ENCODE measurements at regions not wholly inside any gene's neighbourhood (a gene's known extent, or its start where the extent isn't known, plus 50 kb on each side); places are given as distances from the start of the nearest gene placed in this dataset.

- Histone ChIP-seq H3K4me1 (ENCODE audit: control insufficient read depth, extremely low read depth, insufficient read depth, low read length) (no peaks in the 10 kb centered on the region), H3K36me3 (ENCODE audit: control insufficient read depth in 2 of 2, extremely low read depth in 1 of 2, insufficient read depth in 2 of 2, low read length in 2 of 2) (no peaks in the 10 kb centered on the region), H3K9ac (replicated peaks; ENCODE audit: extremely low read depth, insufficient read depth, low read length) (no peak overlapping the region), H3K27me3 (ENCODE audit: control insufficient read depth in 2 of 2, insufficient read depth in 2 of 2, low read length in 2 of 2) (no peaks in the 10 kb centered on the region), H3K9me3 (replicated peaks; ENCODE audit: control insufficient read depth, insufficient read depth, low read length) (no peaks in the 10 kb centered on the region), H3K4me2 (ENCODE audit: insufficient read depth, low read length) (no peak overlapping the region), H3K27ac (ENCODE audit: insufficient read depth, low read depth, low read length) (no peak overlapping the region), H2AFZ (ENCODE audit: low read depth, low read length) (no peak overlapping the region), H3K4me3 (replicated peaks in 1 of 3; ENCODE audit: insufficient read depth in 1 of 3, low read depth in 1 of 3, low read length in 3 of 3) (no peak overlapping the region), H4K20me1 (replicated peaks; ENCODE audit: control insufficient read depth, extremely low read depth, insufficient read depth, low read length) (no peaks in the 10 kb centered on the region), H3K79me2 (ENCODE audit: control insufficient read depth, insufficient read depth, low read length) (no peaks in the 10 kb centered on the region), H3K9me1 (replicated peaks; ENCODE audit: control insufficient read depth, extremely low read depth, insufficient read depth, low read length) (no peaks in the 10 kb centered on the region)
- ChIA-PET POLR2A (no interaction called here), CTCF (interaction anchor here (0.7 to 1.1 kb wide), 3 partner anchors 9 to 403 kb away, joined by 3 to 4 read pairs (median 3); no protein-coding TSS in a partner anchor)
- FAIRE-seq: no peak
- intact Hi-C loops (cut with micrococcal nuclease) (no loop called here), dilution Hi-C loops (cut with MboI; ENCODE audit: extremely low pct_ligation_motif_present, low sequenced_read_pairs) (no loop called here)
- TF ChIP-seq, protein P1, sequence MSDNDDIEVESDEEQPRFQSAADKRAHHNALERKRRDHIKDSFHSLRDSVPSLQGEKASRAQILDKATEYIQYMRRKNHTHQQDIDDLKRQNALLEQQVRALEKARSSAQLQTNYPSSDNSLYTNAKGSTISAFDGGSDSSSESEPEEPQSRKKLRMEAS (IDR thresholded peaks at IDR 0.05; ENCODE audit: insufficient read depth, insufficient read length): no peak
- TF ChIP-seq GATA2 (IDR thresholded peaks at IDR 0.05; ENCODE audit: insufficient read depth, insufficient read length, low read depth, low read length) (no peak), POLR2A (IDR thresholded peaks at IDR 0.05; ENCODE audit: low read depth, low read length) (no peak), POLR2AphosphoS5 (IDR thresholded peaks at IDR 0.05; ENCODE audit: insufficient read depth, low read depth, low read length) (no peak), JUN (IDR thresholded peaks at IDR 0.05; ENCODE audit: borderline replicate concordance, insufficient read depth, insufficient read length, low read depth) (no peak), MYC (IDR thresholded peaks at IDR 0.05; ENCODE audit: low read depth, low read length) (no peak), EZH2 (IDR thresholded peaks at IDR 0.05; ENCODE audit: borderline replicate concordance, low read depth, low read length, severe bottlenecking) (no peak), CTCF (IDR thresholded peaks at IDR 0.05; ENCODE audit: extremely low read depth in 1 of 2, insufficient read depth in 1 of 2, low read depth in 1 of 2, low read length in 2 of 2) (no peak), FOS (IDR thresholded peaks at IDR 0.05; ENCODE audit: borderline replicate concordance, insufficient read depth, low read length) (no peak)
- DNase-seq (ENCODE audit: low read depth, low spot score): no peak
- no TSS peak for BruUV-seq (replicated peaks)
These were observed 141.2 kb upstream of the ATXN1 start for GRCh38 chr6:16902502-16902901.

Data from endothelial cell of umbilical vein (primary cell).